Breast epithelium (tissue), 3 donors: ENCODE measurements at regions not wholly inside any gene's neighbourhood (a gene's known extent, or its start where the extent isn't known, plus 50 kb on each side); places are given as distances from the start of the nearest gene placed in this dataset.

Source experiments
- CTCF ChIP-seq, 3 donors: fragments of 450-650 bp; IDR thresholded peaks; one replicate each; pipeline ENCODE4 v1.5.1; 2016 to 2017; ENCODE audit warnings: antibody characterized with exemption in 3 of 3, mild to moderate bottlenecking in 3 of 3, moderate library complexity in 3 of 3
- POLR2A ChIP-seq: fragments of 450-650 bp; IDR thresholded peaks from one replicate; pipeline ENCODE4 v1.6.1; 2016; ENCODE audit warnings: antibody characterized with exemption, mild to moderate bottlenecking, moderate library complexity
- POLR2AphosphoS5 ChIP-seq, 3 donors: sonication (generic); formaldehyde crosslinking; IDR thresholded peaks; one replicate each; pipeline ENCODE4 v1.6.1; 2017; ENCODE audit warnings: antibody characterized with exemption in 3 of 3

DNA sequence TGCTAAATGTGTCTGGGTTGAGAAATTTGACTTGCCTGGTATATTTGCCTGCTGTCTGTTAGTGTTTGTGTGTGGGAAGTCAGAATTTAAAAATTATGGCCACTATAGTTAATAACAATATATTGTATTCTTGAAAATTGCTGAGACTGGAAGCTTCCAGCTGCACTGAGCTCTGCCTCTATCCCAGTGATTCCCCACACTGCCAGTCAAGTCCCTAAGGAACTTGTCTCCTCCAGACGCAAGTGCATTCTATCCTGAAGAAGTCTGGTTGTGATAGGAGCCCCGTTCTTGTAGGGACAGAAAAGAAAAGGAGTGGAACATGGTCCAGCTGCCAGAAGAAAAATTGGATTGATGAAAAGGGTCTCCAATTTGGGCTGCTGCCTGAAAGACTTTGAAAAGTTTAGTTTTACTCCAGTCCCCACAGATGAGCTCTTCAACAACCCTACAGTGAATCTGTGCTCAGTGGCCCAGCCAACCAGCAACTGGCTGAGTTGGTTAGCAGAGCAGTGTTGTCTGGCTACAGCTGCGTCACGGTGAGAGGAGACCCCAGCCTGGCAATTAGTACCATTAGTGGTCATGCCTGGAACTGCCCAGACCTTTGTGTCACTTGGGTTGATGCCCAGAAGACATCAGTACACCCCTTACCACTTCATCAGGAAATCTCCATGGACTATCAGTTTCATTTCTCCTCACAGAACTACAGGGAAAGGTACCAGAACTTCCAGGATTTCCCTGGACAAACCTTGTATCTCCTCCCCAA lies 183.1 kb upstream of the MCHR2 start:
- TF ChIP-seq CTCF (IDR thresholded peaks at IDR 0.05) = no peak
- no peak for TF ChIP-seq POLR2AphosphoS5 (IDR thresholded peaks at IDR 0.05)
- no peak for TF ChIP-seq POLR2A
